DMS153 treated with DMSO at 0.1 percent for 48 hours (cell line): ENCODE measurements at regions not wholly inside any gene's neighbourhood (a gene's known extent, or its start where the extent isn't known, plus 50 kb on each side); places are given as distances from the start of the nearest gene placed in this dataset.

ENCODE experiments used
- DNase-seq: peaks from one replicate; lab custom pipeline; 2025; ENCODE audit not compliant: unreplicated experiment; lab: John Stamatoyannopoulos, UW

DNA sequence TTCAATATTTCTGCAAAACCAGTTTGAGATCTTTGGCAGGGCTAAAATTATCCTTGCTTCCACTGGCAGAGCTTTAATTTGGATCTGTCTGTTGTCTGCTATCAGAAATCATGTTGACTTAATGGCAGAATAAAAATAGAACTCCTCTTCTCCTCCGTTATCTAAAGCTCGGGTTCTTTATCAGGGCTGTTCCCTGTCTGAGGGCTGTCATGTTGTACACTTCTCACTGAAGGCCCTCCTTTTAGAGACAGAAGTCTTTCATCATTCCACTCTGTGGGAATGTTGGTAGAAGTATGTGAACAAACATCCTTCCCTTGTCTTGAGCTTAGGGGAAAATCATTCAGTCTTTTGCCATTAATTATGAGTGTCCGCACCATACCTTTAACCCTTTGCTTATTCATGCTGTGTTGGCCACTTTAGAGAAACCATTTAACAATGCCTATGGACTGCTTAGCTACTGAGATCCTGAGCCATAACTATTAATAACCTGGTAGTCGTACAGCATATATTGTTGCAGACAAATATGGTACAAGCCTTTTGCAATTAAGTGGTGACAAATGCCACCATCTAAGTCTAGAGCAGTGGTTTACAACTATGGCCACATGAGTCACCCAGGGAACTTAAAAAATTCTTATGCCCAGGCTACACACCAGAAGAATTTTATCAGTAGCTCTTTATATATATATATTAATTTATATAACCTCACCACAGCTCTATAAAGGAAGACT is 226.0 kb upstream of the TPM1 start:
- no peak for DNase-seq

DNA sequence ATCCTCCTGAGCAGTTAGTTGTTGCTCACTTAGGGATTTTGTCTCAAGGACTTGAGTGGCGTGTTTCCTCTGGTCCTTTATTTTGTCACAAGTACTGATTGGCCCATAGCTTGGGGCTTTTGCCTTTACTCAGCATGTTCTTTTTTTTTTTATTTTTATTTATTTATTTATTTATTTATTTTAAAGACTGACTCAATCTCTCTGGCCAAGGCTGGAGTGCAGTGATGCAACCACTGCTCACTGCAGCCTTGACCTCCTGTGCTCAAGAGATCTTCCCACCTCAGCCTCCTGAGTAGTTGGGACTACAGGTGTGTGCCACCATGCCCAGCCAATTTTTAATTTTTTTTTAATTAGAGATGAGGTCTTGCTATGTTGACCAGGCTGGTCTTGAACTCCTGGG is 223.9 kb upstream of the TPM1 start:
- no peak for DNase-seq

DNA sequence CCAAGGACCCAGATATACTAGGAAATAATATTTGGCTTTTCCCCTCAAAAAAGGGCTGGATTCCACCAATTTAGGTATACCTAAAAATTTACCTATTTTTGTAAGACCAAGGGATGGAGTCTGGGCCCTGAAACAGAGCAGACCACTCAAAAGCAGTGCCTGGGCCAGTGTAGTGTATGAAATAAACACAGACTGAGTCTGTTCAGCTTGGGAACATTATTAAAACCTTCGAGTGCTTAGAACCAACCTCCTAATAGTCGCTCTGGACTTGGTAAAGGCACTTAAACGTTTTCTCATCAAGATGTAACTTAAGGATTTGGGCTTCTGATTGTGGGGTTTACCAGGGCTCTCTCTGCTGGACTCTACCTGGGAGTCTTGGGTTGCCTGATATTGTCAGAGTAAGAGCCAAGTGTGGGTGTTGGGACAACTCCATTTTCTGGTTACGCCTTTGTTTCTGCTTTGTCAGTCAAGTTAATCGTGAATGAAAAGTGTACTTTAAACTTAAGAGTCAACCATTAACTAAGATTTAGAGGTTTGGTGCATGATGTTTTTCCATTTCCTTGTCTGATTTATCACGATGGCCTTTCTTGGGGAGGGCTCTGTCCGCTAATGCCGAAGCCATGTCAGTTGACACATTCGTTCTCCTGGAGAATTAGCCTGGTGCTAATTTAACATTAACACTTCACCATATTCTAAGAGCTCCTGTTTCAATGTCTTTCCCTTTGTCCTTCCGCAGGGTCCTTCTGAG is 221.0 kb upstream of the TPM1 start:
- no peak for DNase-seq

DNA sequence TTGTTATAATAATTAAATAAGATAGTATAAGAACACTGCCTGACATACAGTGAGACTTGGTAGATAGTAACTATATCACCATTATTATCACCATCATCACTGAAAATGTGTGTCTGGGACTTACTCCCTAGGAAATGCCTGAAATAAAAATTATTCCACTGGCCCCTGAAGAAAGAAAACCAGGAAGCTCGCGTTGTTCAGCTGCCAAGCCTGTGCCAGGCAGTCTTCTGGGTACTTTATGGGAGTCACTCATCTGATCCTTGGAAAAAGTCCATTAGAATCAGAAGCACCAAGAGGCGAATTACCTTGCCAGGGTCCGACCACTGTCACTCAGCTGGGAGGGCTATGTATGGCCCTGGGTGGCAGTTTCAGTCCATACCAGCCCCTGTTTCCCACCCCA is 220.3 kb upstream of the TPM1 start:
- DNase-seq, result no peak

DNA sequence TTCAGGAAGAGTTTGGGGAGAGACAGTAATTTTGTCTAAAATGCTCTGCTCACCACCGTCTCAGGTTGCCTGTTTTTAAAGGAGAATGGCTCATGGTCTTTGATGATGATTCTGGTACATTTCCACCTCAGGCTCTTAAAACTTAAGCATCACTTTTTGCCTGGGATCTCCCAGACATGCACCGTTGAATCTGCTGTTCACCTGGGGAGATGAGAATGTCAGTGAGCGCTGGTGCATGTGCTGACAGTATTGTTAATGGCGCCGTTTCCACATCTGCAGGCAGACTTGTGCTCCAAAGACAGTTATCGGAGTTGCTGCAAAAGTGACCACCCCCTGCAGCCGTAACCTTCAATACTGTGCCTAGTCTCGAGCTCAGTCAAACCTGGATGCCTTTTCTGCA is 219.0 kb upstream of the TPM1 start:
- no peak for DNase-seq

DNA sequence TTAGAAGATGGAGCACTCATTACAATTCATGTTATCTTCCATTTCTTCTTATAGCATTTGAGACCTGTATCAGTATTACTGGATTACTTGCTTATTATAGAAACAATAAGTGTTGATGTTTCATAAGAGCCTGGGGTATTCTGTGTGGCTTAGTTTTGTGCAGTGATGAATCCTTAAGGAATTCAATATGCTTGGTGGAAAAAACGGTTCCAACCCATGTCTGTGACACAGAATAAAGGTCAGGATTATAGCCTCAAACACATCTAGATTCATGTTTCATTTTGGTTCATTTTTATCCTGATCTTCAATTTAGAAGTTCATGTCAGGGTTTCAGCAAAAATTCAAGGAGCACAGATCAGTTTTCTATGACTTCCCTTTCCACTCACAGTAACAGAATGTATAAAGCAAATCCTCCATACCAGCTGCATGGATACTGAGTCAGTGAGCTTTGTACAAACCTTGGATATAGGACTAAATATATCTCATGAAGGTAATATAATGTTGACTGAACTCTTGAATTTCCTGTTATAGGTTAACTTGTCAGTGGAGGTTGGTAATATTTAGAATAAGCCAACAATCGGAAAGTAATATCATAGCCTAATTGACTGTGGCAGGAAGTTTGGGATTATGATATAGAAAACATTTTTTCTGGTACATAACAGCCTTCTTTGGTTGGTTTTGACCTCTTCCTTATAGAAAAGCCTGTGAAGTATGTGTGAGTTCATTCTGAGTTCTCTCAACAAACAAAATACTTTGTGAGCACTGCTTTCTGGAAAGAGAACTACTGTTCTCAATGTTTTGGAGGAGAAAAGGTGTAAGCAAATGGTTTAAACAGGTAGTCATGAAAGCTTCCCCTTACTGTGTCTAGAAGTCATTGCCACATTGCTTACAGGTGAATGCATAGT is 218.2 kb upstream of the TPM1 start:
- DNase-seq, result no peak

DNA sequence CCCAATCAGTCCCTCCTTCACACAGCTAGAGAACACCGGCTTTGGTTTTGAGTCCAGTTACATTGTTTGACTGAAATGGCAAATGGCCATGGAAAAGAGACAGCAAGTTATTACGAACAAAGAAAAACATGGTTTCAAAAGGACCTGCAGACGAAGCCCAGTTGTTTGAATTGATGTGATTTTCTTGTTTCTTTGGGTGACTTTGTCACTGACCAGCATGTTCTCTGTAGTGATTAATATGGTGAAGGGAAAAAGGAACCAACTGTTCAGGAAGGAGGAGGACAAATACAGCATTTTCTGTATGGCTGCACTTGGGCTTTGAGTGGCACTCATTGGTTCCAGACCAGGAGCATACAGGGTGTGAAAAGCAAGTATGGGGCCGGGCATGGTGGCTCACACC is 217.4 kb upstream of the TPM1 start:
- no peak for DNase-seq

DNA sequence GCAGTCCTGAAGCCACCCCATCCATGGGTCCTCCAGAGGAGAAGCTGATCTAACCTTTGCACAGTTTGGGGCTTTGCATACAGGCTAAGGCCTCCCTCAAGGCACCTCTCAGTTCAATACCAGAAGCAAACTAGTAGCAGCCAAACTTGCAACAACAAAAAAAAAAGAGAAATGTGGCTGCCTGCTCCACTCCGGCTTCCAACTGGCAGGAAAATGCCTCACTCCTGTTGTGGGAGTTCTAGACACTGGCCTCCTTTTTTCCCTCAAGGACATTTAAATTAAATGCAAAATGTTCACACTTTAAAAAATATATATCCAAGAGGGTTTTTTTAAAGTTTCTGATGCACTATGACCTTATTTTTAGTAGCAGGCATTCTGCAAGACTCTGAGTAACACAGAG is 216.0 kb upstream of the TPM1 start:
- DNase-seq, result no peak

DNA sequence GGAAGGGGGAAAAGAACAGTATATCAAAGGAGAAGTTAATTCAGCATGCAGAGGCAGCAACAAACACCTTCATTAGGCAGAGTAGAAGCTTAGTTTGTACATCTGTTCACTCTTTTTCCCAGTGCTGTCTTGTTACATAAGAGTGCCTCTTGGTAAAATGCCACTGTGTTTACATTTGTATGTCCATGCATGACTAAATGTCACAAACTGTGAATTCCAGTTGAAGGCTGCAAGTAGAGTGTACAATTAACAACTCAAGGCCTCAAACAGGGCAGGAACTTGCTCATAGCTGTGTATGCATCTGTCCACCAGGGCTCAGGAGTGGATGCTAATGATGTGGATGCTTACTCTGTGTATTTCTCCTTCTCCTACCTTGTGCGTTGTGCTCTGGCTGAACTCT is 214.2 kb upstream of the TPM1 start:
- no peak for DNase-seq

DNA sequence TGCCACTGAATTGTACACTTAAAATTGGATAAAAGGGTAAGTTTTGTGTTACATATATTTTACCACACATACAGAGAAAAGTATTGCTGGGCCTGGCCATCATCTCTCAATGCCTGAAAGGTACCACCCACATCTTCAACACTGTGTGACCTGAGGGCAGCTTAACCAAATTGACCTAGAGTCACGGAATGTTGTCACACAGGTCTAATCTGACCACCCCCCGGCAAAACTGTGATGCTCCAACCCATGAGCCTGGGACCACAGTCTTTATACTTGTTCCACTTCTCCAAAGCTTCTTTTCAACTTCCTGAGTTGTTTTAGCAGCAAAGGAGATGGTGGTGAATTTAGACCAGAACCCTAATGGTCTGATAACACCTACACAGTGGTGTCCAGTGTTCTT is 210.3 kb upstream of the TPM1 start:
- no peak for DNase-seq

DNA sequence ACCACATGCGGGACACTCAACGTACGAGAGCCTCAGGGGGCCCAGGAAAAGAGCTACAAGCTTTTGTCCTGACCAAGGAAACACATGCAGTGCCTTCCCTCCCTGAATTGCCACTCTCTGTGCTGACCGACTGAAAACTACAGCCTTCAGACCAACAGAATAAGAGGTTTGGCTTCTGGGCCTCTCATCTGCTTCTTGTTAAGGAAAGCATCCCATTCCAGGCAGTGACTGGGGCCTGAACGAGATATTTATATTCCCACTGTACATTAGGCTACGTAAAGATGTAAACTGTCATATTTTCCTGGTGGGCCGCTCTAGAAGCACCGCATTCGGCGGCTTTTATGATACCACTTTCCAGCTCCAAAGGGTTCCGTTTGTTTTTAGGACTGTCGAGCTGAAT is 208.9 kb upstream of the TPM1 start:
- no peak for DNase-seq

DNA sequence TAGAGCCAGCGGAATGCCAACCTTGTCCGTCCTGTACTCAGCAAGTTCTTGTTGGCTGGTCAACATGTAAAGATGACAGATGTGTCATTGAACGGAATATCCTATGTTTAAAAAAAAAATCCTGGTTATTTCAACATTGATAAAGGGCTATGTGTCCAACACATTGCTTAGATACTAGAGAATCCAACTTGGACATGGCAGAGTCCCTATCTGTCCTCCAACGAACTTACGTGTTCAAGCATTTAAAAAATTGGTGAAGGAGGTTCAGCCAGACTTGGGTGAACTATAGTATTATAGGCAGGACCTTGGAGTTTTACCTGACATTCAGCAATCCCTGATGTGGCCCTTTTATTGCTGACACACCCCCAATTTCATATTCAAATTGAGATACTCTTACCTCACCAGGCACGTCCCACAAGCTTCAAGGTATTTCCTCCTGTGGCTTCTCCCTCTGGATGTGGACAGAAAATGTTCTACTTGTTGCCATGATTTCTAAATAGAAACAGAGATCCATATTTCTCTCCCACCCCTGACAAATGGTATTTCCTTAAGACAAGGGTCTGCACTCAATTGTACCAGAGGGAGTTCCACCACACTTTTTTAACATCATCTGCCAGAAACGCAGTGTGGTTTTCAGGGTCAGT is 207.7 kb upstream of the TPM1 start:
- DNase-seq, result no peak

DNA sequence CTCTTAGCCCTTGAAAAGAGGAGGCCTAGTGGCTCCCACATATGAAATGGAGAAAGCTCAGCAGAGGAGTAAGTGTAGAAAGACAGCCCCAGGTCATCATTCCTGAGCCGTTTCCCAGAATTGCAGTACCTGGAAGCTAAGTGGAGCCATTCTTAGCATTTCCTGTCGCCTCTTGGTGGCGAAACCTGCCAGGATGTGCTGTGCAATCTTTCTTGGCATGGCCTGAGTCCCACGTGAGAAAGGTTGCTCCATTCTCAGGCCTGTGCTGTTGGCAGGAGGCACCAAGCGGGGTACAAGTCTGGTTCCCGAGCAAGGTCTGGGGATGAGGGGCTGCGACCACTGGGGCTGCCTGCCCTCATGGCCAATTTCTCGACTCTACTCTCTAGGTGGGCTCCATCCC is 207.2 kb upstream of the TPM1 start:
- no peak for DNase-seq

DNA sequence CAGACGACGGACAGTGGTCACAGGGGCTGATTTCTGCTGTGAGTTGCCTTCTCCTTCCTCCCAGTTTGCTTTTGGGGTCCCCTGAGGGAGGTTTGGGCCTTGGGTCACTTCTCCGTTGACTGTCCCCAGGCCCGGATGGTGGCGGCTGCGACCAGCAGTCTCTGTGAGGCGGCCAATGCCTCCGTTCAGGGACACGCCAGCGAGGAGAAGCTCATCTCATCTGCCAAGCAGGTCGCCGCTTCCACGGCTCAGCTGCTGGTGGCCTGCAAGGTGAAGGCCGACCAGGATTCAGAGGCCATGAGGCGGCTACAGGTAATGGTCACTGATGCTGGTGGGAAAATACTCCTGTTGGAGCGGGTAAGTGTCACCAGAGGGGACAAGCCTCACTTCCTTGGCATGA is 206.8 kb upstream of the TPM1 start:
- no peak for DNase-seq

DNA sequence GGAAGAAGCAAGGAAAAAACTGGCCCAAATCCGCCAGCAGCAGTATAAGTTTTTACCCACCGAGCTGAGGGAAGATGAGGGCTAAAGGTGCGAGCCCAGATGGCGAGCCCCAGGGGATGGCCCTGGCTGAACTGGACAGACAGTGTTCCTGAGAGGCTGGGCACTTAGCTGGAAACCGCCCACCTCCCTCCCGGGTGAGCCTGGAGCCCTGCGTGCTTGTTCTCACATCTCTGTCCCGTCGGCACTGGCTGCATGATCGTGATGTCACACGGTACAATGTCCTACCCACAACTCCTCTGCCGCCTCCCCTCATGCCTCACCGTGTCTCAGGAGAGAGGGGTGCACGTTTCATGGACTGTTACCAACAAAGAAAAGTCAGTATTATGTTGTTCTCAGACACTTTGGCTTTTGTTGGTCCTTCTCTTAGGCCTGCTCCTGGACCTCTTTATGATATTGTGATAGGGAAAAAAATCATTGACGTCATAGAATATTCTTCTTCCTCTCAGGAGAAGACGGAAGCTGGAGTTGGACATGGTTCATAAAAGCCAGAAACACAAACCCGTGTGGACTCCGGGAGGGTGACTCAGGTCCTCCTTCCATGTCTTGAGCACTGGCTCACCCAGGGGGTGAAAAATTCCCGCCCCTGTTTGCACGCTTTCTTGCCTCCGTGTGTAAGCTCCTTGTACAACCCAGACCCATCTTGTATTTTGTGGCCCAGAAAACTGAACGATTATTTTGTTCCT is 201.8 kb upstream of the TPM1 start:
- DNase-seq, result no peak

DNA sequence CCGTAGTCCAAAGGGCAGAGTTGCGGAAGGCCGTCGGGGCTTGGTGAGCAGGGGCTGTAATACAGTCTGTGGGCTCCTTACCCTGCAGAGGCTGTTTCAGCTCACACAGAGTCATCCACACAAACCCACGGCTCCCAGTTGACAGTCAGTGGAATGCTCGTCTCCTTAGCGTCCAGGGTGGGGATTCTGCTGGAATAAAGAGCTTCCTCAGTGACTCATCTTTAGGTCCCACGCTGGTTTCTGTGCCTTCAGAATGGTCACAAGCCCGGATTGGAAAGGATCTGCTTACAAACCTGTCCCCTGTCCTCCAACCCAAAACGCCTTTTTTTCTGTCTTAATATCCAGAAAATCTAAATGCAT is 201.3 kb upstream of the TPM1 start:
- DNase-seq, result no peak

DNA sequence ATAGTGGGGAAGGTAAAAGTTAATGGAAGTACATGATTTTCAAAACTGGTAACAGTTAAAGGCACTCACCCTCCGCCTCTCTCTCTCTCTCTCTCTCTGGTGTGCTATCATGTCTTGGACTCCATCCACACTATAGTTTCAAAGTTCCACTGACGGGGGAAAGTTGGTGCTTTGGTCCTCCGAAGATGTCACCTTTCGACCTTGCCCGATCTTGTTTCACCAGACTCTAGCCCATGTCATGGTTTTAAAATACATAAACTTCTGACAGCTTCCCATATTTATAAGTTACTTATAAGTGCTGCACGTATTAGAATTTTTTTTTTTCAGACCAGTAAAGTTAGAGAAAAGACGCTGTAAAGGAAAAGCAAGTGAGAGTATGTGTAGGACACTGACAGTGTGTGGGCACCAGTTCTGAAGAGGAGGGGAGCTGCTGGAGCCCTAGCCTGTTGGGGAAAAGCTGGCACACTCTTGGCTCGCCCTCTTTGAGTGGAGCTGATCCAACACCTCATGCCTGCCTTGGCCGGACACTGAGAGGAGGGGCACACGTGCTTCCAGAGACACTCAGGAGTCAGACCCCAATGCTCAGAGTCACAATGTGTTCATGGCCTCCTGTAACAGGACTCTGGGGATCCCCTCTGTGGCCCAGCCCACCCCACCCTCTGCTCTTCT is 200.5 kb upstream of the TPM1 start:
- no peak for DNase-seq

DNA sequence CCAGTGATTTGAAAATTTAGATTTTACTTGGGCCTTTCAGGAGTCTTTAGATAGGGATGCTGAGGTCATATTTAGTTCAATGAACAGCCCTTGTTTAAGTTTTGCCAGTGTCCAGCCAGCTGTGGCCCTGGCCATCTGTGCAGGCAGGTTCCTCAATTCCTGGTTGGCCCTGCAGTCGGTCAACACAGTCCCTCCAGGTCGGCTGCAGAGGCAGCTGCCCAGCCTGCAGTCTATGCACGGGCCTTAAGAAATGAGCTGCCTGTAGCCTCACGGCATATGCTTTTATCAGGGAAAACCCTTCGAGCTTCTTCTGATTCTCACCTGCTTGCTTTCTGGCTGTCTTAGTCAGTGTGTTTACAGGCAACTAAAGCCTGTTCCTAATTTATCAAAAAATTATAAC is 199.2 kb upstream of the TPM1 start:
- DNase-seq, result no peak

DNA sequence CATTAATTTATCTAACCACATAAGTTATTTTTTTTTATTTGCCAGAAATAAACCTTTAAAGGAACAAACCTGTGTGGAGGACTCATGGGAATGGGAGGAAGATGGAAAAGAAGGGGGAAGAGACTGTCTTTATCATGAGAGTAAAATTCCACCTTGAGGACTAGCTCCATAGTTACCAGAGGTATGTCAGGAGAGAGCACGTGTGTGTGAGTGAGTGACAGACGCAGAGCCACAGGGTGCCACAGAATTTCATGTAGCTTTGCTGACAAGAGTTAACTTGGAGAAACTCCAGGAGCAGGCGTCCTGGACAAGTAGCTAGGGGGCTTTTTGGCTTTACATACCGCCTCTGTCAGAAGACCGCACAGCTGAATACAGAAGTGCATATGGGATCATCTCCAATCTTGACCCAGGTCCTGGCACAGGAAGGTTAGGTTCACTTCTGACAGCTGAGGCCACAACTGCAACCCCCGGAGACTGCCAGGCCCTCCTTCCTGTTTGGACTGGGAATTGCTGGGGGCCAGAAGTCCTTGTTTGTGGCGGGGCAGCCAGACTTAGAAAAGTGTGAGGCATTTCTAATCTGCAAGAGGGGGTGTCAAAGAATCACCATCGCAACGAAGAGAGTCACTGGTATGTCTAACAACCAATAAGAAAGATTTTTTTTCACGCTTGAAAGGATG is 197.8 kb upstream of the TPM1 start:
- DNase-seq, result no peak
